ENCODE measurements at regions not wholly inside any gene's neighbourhood (a gene's known extent, or its start where the extent isn't known, plus 50 kb on each side); places are given as distances from the start of the nearest gene placed in this dataset.

DNA sequence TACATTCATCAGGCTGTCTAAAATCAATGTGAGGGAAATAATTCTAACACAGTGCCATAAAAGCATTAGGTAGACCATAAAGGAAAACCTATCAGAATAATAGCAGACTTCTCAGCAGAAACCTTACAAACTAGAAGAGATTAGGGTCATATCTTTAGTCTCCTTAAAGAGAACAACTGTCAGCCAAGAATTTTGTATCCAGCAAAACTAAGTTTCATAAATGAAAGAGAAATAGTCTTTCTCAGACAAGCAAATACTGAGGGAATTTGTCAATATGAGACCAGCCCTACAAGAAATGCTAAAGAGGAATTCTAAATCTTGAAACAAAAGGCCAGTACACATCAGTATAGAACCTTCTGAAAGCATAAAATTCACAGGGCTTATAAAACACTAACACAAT, 482.0 kb downstream of the SATB2 start:
- TF ChIP-seq, protein P1, sequence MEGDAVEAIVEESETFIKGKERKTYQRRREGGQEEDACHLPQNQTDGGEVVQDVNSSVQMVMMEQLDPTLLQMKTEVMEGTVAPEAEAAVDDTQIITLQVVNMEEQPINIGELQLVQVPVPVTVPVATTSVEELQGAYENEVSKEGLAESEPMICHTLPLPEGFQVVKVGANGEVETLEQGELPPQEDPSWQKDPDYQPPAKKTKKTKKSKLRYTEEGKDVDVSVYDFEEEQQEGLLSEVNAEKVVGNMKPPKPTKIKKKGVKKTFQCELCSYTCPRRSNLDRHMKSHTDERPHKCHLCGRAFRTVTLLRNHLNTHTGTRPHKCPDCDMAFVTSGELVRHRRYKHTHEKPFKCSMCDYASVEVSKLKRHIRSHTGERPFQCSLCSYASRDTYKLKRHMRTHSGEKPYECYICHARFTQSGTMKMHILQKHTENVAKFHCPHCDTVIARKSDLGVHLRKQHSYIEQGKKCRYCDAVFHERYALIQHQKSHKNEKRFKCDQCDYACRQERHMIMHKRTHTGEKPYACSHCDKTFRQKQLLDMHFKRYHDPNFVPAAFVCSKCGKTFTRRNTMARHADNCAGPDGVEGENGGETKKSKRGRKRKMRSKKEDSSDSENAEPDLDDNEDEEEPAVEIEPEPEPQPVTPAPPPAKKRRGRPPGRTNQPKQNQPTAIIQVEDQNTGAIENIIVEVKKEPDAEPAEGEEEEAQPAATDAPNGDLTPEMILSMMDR (optimal IDR thresholded peaks at IDR 0.05 in 1 of 3, IDR thresholded peaks at IDR 0.05 in 1 of 3, conservative IDR thresholded peaks at IDR 0.05 in 1 of 3; ENCODE audit: extremely low read depth in 1 of 3, insufficient read depth in 2 of 3, low read length in 3 of 3) = no peak
- TF ChIP-seq EZH2 (IDR thresholded peaks at IDR 0.05; ENCODE audit: low read length) = no peak

Measured in keratinocyte (primary cell).